Small intestine (tissue), 7 donors: ENCODE measurements at regions not wholly inside any gene's neighbourhood (a gene's known extent, or its start where the extent isn't known, plus 50 kb on each side); places are given as distances from the start of the nearest gene placed in this dataset.

Experiments used
- DNase-seq, 2 donors: peaks; one replicate each; pipeline versions ENCODE4 v3.0.0 to v3.0.0-alpha.2; 2013
- FAIRE-seq: peaks from 2 replicates; lab custom pipeline; 2012; peaks lifted over from hg19 to GRCh38; lab: Jason Lieb, UNC
- H3K27ac ChIP-seq, 3 donors: one replicate each; pipeline ENCODE4 v1.5.1; 2013; ENCODE audit warnings: low read length in 2 of 3, mild to moderate bottlenecking in 2 of 3, control low read depth in 1 of 3, inconsistent platforms in 1 of 3, low read depth in 1 of 3, moderate library complexity in 1 of 3
- H3K27me3 ChIP-seq, 3 donors: one replicate each; pipeline ENCODE4 v1.6.1; 2013; ENCODE audit warnings: low read length in 3 of 3, inconsistent platforms in 1 of 3; ENCODE audit not compliant: control insufficient read depth in 3 of 3, insufficient read depth in 3 of 3
- H3K36me3 ChIP-seq, 3 donors: one replicate each; pipeline ENCODE4 v1.6.1; 2013; ENCODE audit warnings: low read length in 3 of 3, inconsistent platforms in 1 of 3, low read depth in 1 of 3, mild to moderate bottlenecking in 1 of 3, moderate library complexity in 1 of 3; ENCODE audit not compliant: control insufficient read depth in 3 of 3, insufficient read depth in 2 of 3
- H3K4me1 ChIP-seq, 3 donors: one replicate each; pipeline ENCODE4 v1.6.1; 2013; ENCODE audit warnings: low read length in 2 of 3, inconsistent platforms in 1 of 3, low read depth in 1 of 3, mild to moderate bottlenecking in 1 of 3, moderate library complexity in 1 of 3; ENCODE audit not compliant: control insufficient read depth in 3 of 3, insufficient read depth in 2 of 3
- H3K4me3 ChIP-seq, 3 donors: one replicate each; pipeline ENCODE4 v1.5.1; 2013; ENCODE audit warnings: low read length in 3 of 3, control low read depth in 1 of 3, inconsistent platforms in 1 of 3, low read depth in 1 of 3, mild to moderate bottlenecking in 1 of 3, moderate library complexity in 1 of 3
- H3K9me3 ChIP-seq, 2 donors: one replicate each; pipeline ENCODE4 v1.6.1; 2013; ENCODE audit warnings: low read depth in 1 of 2, low read length in 1 of 2; ENCODE audit not compliant: control insufficient read depth in 2 of 2, insufficient read depth in 1 of 2
- WGBS, 3 donors: extraction: QIAGEN DNeasy Blood & Tissue Kit; methylation state at CpG; one replicate each; pipeline ENCODE4 v1.1.7; 2013; 5-methylcytosine and 5-hydroxymethylcytosine counted together
- donor health status: healthy with polysubstance abuse.
- donor health status: control.
- donor health status: control.
- donor health status: Bipolar disorder and iron deficiency.
- donor health status: healthy.

DNA sequence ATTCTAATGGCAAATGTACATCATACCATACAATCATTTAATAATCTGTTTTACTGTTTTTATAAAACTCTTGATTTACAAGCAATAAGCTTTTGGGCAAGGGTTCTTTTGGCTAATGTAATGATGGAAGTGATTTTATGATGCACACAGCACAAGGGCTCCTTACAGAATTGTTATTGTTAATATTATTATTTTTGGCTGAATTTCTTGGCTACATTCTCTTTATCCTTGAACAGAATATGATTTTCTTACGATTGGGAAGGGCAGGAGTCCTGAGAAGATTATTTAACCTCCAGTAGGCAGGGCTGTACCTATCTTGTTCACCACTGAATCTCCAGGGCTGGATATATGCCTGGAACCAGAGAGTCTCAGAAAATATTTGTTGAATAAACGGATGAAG is 70.4 kb upstream of the ARHGAP20 start:
- H3K27me3 ChIP-seq, result no peaks in the 10 kb centered on the region
- no peaks in the 10 kb centered on the region for H3K4me1 ChIP-seq
- WGBS, 3 donors, result 34 to 47% (median 44%) methylated on average over 2 of the region's 2 CpGs
- FAIRE-seq (no peak), DNase-seq (no peak)
- no peaks in the 10 kb centered on the region for H3K36me3 ChIP-seq
- no peak overlapping the region for H3K27ac ChIP-seq
- peaks cover 0 to 17% of the 10 kb centered on the region in 2 donors for H3K9me3 ChIP-seq
- H3K4me3 ChIP-seq, result no peak overlapping the region

DNA sequence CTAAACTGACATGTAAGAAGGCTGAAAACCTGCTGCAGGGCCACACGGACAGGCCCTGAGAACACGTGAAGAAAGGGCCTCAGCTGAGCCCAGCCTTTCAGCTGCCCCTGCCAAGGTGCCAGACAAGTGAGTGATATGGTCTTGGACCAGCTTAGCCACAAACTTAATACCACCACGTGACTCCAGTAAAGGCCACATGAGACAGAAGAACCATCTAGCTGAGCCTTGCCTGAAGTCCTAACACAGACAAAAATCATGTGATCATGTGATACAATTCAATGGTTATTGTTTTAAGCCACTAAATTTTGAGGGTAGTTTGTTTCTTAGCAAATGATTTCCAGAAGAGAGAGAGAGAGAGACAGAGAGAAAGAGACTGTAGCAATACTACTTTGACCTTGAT is 66.9 kb upstream of the ARHGAP20 start:
- DNase-seq, result no peak
- Histone ChIP-seq H3K9me3 (peaks cover 0 to 5% of the 10 kb centered on the region in 2 donors), H3K27ac (peak overlapping the region in 1 of 3 donors; percentile 55), H3K4me3 (no peak overlapping the region), H3K4me1 (no peaks in the 10 kb centered on the region), H3K36me3 (no peaks in the 10 kb centered on the region), H3K27me3 (no peaks in the 10 kb centered on the region)
- FAIRE-seq, result no peak
- WGBS, 3 donors, result 71 to 83% (median 79%) methylated on average over 3 of the region's 3 CpGs

- H3K27ac ChIP-seq, result peak overlapping the region in 2 of 3 donors; percentile 10 to 55
- no peak overlapping the region for H3K4me3 ChIP-seq
- no peaks in the 10 kb centered on the region for H3K4me1 ChIP-seq
- FAIRE-seq (no peak), DNase-seq (no peak)
- peaks cover 0 to 5% of the 10 kb centered on the region in 2 donors for H3K9me3 ChIP-seq
- H3K36me3 ChIP-seq, result no peaks in the 10 kb centered on the region
- 34 to 60% (median 36%) methylated on average over 1 of the region's 1 CpG for WGBS, 3 donors
- H3K27me3 ChIP-seq, result no peaks in the 10 kb centered on the region
Observed at GRCh38 chr11:110778343-110778742, 66.1 kb upstream of the ARHGAP20 start.

GRCh38 chr11:110777775-110778174 is 65.5 kb upstream of the ARHGAP20 start:
- WGBS, 3 donors, result 30 to 51% (median 50%) methylated on average over 2 of the region's 2 CpGs
- peak overlapping the region; percentile 10 to 55 (median 48) for H3K27ac ChIP-seq
- H3K27me3 ChIP-seq, result no peaks in the 10 kb centered on the region
- no peak for DNase-seq
- no peak overlapping the region for H3K4me3 ChIP-seq
- no peaks in the 10 kb centered on the region for H3K4me1 ChIP-seq
- H3K9me3 ChIP-seq, result peaks cover 0 to 5% of the 10 kb centered on the region in 2 donors
- no peaks in the 10 kb centered on the region for H3K36me3 ChIP-seq
- no peak for FAIRE-seq

DNA sequence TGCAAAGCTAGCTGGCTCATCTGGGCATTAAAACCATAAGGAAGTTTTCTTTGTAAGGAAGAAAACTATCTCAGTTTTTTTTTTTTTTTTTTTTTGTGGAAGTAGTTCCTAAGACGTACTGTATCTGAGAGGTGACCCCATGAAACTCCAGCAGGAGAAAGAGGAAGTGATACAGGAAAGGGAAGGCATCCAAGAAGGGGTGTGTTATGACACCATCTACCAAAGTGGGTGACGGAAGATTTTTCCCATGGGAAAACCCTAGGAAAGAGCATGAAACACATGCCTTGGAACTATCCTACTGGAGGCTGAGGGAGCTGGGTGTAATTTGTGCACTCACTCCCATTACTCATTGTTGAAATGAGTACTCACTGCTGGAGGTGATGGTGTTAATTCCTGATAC is 63.8 kb upstream of the ARHGAP20 start:
- Histone ChIP-seq H3K27me3 (no peaks in the 10 kb centered on the region), H3K36me3 (no peaks in the 10 kb centered on the region), H3K9me3 (peaks cover 0 to 5% of the 10 kb centered on the region in 2 donors), H3K4me3 (no peak overlapping the region), H3K4me1 (no peaks in the 10 kb centered on the region), H3K27ac (no peak overlapping the region)
- DNase-seq (no peak), FAIRE-seq (no peak)
- WGBS, 3 donors, result 62 to 75% (median 69%) methylated on average over 2 of the region's 2 CpGs

GRCh38 chr11:110774138-110775014 is 62.1 kb upstream of the ARHGAP20 start:
- FAIRE-seq, result no peak
- no peaks in the 10 kb centered on the region for H3K36me3 ChIP-seq
- no peak overlapping the region for H3K4me3 ChIP-seq
- H3K27me3 ChIP-seq, result no peaks in the 10 kb centered on the region
- no peak overlapping the region for H3K27ac ChIP-seq
- DNase-seq, result no peak
- no peaks in the 10 kb centered on the region for H3K4me1 ChIP-seq
- peaks cover 0 to 5% of the 10 kb centered on the region in 2 donors for H3K9me3 ChIP-seq
- WGBS, 3 donors, result 84 to 92% (median 84%) methylated on average over 3 of the region's 3 CpGs

DNA sequence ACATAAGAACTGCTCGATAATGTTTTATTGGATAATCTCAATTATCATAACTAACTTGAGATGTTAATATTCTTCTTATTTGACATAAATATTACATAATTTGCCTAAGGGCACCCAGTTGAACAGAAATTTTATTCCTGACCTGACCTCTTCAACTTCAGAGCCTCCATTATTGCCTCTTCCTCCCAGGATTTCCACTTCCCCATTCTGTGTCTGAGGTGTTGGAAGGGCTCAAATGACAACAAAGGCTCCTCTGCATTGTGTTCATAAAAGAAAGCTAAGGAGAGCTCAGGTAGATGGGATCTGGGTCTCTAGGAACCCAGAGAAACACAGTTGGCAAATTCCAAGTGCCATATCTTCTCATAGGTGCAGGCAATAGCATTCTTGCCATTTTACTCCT is 61.2 kb upstream of the ARHGAP20 start:
- Histone ChIP-seq H3K36me3 (no peaks in the 10 kb centered on the region), H3K4me3 (no peak overlapping the region), H3K9me3 (no peaks in the 10 kb centered on the region), H3K27me3 (no peaks in the 10 kb centered on the region), H3K4me1 (no peaks in the 10 kb centered on the region), H3K27ac (no peak overlapping the region)
- no peak for DNase-seq
- WGBS, 3 donors, result 75 to 89% (median 76%) methylated on average over 1 of the region's 1 CpG
- FAIRE-seq, result no peak

DNA sequence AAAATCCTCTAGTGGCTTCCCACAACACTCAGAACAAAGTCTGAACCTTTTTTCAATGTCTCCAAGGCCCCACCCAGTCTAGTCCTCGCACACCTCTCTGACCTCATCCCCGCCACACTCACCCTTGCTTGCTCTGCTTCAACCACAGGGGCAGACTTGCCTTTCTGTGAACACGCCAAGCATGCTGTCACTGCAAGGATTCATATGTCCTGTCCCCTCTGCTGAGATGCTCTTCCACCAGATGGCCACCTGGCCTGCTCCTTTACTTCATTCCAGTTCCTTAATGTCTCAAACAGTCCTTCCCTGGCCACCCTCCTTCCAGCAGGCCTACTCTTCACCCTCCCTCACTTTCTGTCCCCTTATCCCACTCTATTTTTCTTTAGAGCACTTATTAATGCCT is 60.6 kb upstream of the ARHGAP20 start:
- no peak for FAIRE-seq
- Histone ChIP-seq H3K27ac (no peak overlapping the region), H3K4me1 (no peaks in the 10 kb centered on the region), H3K9me3 (no peaks in the 10 kb centered on the region), H3K27me3 (no peaks in the 10 kb centered on the region), H3K4me3 (no peak overlapping the region), H3K36me3 (no peaks in the 10 kb centered on the region)
- WGBS, 3 donors, result 45 to 73% (median 55%) methylated on average over 3 of the region's 3 CpGs
- DNase-seq, result no peak
